Bronchial epithelial cell (primary cell): ENCODE measurements at regions not wholly inside any gene's neighbourhood (a gene's known extent, or its start where the extent isn't known, plus 50 kb on each side); places are given as distances from the start of the nearest gene placed in this dataset.

Experiments
- DNase-seq: peaks from one replicate; pipeline ENCODE4 v3.0.0-alpha.2; 2010; ENCODE audit warnings: low read depth
- FAIRE-seq: peaks from 2 replicates; lab custom pipeline; 2011; peaks lifted over from hg19 to GRCh38; lab: Jason Lieb, UNC
- H3K27me3 ChIP-seq: 2 replicates; pipeline ENCODE4 v1.5.1; 2011; ENCODE audit warnings: low read length; ENCODE audit not compliant: control insufficient read depth, insufficient read depth
- H3K36me3 ChIP-seq: 2 replicates; pipeline ENCODE4 v1.5.1; 2011; ENCODE audit warnings: low read length; ENCODE audit not compliant: control insufficient read depth, insufficient read depth
- H3K4me3 ChIP-seq: 2 replicates; pipeline ENCODE4 v1.5.1; 2011; ENCODE audit warnings: mild to moderate bottlenecking, low read depth, low read length, control low read depth
- TF ChIP-seq, protein P1 (sequence below): IDR thresholded peaks from 2 replicates; pipeline ENCODE4 v1.5.1; 2011; ENCODE audit warnings: mild to moderate bottlenecking, moderate library complexity, low read length, control low read depth, inconsistent platforms; ENCODE audit not compliant: insufficient read depth, severe bottlenecking

DNA sequence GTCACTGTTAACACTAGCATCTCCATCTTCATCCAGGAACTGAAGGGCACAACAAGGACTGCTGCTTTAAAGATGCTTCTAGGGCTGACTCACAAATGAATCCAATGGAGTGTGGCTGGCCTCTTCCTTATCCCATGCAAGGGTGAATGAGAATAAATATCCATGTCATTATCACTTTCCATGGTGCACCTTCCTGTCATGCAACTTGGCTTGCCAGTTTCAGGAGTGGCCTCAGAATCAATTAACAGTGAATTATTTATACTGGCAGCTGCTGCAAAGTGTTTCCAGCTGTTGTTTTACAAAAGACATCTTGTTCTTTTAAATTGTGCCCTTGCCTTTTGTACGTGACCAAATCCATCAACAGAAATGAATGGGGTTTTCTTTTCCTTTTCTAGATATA lies 499.3 kb upstream of the TMEM132C start:
- no peaks in the 10 kb centered on the region for H3K36me3 ChIP-seq
- no peak overlapping the region for H3K4me3 ChIP-seq
- TF ChIP-seq, protein P1, sequence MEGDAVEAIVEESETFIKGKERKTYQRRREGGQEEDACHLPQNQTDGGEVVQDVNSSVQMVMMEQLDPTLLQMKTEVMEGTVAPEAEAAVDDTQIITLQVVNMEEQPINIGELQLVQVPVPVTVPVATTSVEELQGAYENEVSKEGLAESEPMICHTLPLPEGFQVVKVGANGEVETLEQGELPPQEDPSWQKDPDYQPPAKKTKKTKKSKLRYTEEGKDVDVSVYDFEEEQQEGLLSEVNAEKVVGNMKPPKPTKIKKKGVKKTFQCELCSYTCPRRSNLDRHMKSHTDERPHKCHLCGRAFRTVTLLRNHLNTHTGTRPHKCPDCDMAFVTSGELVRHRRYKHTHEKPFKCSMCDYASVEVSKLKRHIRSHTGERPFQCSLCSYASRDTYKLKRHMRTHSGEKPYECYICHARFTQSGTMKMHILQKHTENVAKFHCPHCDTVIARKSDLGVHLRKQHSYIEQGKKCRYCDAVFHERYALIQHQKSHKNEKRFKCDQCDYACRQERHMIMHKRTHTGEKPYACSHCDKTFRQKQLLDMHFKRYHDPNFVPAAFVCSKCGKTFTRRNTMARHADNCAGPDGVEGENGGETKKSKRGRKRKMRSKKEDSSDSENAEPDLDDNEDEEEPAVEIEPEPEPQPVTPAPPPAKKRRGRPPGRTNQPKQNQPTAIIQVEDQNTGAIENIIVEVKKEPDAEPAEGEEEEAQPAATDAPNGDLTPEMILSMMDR = no peak
- no peak for DNase-seq
- FAIRE-seq = no peak
- no peaks in the 10 kb centered on the region for H3K27me3 ChIP-seq

DNA sequence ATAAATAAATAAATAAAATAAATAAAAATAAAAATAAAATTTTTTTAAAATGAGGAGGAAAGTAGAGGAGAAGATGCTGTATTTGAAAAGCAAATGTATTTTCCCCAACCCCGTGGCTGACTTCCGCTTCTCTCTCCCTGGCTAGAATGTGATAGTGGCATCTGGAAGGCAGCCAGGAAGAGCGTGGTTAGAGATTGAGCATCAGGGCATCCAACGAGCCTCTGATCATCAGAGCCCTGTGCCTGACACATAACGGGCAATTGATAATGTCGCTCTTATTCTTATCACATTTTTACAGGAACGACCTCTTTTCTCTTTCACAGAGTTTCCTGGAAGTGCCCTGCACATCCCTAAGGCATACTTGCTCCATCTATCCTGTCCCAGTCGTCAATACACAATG lies 496.9 kb upstream of the TMEM132C start:
- TF ChIP-seq, protein P1 = no peak
- Histone ChIP-seq H3K27me3 (no peaks in the 10 kb centered on the region), H3K36me3 (no peaks in the 10 kb centered on the region), H3K4me3 (no peak overlapping the region)
- DNase-seq (no peak), FAIRE-seq (no peak)

DNA sequence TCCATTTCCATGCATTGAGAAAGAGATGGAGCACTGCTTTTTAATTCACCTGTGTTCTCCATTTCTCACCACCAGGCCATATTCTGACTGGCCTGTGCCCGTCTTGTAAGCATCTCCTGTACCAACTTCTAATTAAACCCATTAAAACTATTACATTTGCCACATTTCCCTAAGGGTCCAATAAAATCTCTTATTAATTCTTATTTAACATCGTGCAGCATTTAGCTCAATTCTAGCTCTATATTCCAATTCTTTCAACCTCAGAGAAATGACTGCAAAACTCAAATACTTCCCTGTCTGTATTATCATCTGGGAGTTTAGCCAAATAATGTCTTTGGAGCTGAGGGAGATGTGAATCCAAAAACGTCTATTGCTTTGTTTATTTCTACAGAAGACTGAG lies 495.4 kb upstream of the TMEM132C start:
- Histone ChIP-seq H3K27me3 (no peaks in the 10 kb centered on the region), H3K4me3 (no peak overlapping the region), H3K36me3 (no peaks in the 10 kb centered on the region)
- DNase-seq (no peak), FAIRE-seq (no peak)
- TF ChIP-seq, protein P1 = no peak

DNA sequence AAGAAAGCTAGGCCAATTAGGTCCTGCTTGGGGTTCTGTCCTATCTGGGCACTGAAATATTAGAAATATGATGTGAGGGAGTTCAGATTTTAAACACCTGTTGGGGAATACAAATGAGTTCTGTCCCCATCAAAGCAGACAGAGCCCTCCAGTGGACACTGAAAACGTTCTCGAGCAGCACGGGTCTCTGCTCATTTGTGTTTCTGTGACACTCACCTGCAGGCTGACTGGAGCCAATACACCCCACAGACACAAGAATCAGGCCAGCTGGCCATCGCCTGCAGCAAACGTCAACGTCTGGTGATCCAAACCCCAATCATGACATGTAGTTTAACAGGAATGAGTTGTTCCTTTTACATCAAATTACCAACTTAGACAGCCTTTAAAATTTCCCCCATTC lies 493.4 kb upstream of the TMEM132C start:
- Histone ChIP-seq H3K36me3 (no peaks in the 10 kb centered on the region), H3K4me3 (no peak overlapping the region), H3K27me3 (no peaks in the 10 kb centered on the region)
- TF ChIP-seq, protein P1 = no peak
- FAIRE-seq = no peak
- DNase-seq = no peak

DNA sequence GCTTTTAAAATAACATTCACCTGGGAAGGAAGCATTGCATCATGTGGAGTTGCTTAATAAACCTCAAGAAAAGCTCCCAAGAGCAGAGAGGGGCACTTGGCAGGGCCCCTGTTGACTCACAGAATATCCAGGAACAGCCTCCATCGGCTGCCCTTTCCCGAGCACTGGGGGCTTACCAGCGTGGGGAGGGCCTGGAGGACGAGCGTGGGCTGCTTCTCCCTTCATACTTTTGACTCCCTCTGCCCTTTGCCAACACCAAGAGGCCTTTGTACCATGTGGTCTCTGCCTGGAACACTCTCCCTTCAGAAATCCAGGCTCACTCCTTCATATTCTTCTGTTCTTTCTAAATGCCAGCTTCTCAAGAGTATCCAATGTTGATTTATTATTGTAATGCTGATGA lies 492.1 kb upstream of the TMEM132C start:
- Histone ChIP-seq H3K27me3 (no peaks in the 10 kb centered on the region), H3K36me3 (no peaks in the 10 kb centered on the region), H3K4me3 (no peak overlapping the region)
- FAIRE-seq (no peak), DNase-seq (no peak)
- TF ChIP-seq, protein P1 = no peak

DNA sequence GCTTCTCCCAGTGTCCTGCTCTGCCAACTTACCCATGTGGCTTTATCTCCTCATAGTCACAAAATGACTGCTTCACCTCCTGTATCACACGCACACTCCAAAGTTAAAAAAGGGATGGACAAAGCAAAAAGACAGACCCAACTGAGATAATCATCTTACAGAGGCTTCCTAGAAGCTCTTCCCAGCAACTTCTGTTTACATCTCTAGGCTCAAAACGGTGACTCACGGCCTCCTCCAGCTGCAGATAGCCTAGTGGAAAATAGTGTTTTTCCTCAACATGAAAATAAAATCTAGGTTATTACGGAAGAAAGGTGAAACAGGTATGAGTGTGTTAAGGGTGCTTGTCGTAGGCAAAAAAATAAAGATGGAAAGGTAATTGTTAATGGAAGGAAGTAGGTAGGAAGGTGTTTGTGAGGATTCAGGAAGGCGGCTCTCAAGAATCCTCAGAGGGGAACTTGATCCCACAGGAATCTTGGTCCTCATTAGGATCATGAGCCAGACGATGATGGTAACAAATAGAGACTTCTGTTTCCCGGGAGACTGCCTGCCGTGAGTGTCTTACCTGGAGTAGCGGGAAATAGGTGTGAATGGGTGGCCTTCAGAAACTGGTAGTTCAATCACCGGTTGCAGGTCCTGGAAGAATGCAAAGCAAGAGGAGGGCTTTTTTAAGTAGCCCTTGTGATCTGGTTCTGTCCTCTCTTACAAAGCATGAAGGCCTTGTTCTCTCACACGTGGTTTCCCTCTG lies 487.5 kb upstream of the TMEM132C start:
- FAIRE-seq = no peak
- no peak for DNase-seq
- Histone ChIP-seq H3K27me3 (no peaks in the 10 kb centered on the region), H3K36me3 (no peaks in the 10 kb centered on the region), H3K4me3 (no peak overlapping the region)
- TF ChIP-seq, protein P1 = no peak
